ENCODE measurements at regions not wholly inside any gene's neighbourhood (a gene's known extent, or its start where the extent isn't known, plus 50 kb on each side); places are given as distances from the start of the nearest gene placed in this dataset.

- H3K4me3 ChIP-seq (ENCODE audit: insufficient read depth in 1 of 2, low read depth in 1 of 2, low read length in 2 of 2), result no peak overlapping the region
- H4K8ac ChIP-seq (ENCODE audit: low read length), result peak overlapping the region; percentile 35
- H3K23ac ChIP-seq (ENCODE audit: low read length in 2 of 2), result peak overlapping the region in 1 of 2 experiments; percentile 57
- peaks cover 9 to 10% of the 10 kb centered on the region in 2 experiments for H3K36me3 ChIP-seq (ENCODE audit: control insufficient read depth in 1 of 2, insufficient read depth in 2 of 2, low read depth in 1 of 2, low read length in 2 of 2)
- no peak overlapping the region for H2BK5ac ChIP-seq (ENCODE audit: low read depth, low read length, poor library complexity, severe bottlenecking)
- H2AFZ ChIP-seq (ENCODE audit: low read depth, low read length), result no peak overlapping the region
- DNase-seq, result no peak
- no peak overlapping the region for H3K27ac ChIP-seq (ENCODE audit: low read length, poor library complexity, severe bottlenecking)
- H3K9me3 ChIP-seq (ENCODE audit: control insufficient read depth, low read length), result no peaks in the 10 kb centered on the region
- H3K79me1 ChIP-seq (replicated peaks; ENCODE audit: low read length, poor library complexity, severe bottlenecking), result peaks cover 35% of the 10 kb centered on the region
- H3K9ac ChIP-seq (ENCODE audit: low read length), result no peak overlapping the region
- H3K4me1 ChIP-seq (ENCODE audit: control insufficient read depth, insufficient read depth, low read depth, low read length), result peaks cover 20% of the 10 kb centered on the region
- peak overlapping the region; percentile 48 for H4K91ac ChIP-seq (ENCODE audit: low read length)
- H3K18ac ChIP-seq (ENCODE audit: low read depth in 1 of 2, low read length in 2 of 2), result peak overlapping the region; percentile 68 to 81
- no peak overlapping the region for H2AK5ac ChIP-seq (ENCODE audit: low read length, severe bottlenecking)
- peak overlapping the region; percentile 21 for H2BK120ac ChIP-seq (ENCODE audit: low read depth, low read length)
- no peak overlapping the region for H3K4me2 ChIP-seq (ENCODE audit: low read length, poor library complexity, severe bottlenecking)
- H2BK12ac ChIP-seq (ENCODE audit: low read length in 2 of 2), result peak overlapping the region; percentile 94 to 97
- peak overlapping the region; percentile 20 to 65 for H3K4ac ChIP-seq (ENCODE audit: low read depth in 1 of 2, low read length in 2 of 2)
- H2BK15ac ChIP-seq (ENCODE audit: low read depth, poor library complexity, severe bottlenecking), result peak overlapping the region; percentile 0
- H3K27me3 ChIP-seq (ENCODE audit: control insufficient read depth in 1 of 2, insufficient read depth in 1 of 2, low read length in 2 of 2), result no peaks in the 10 kb centered on the region
- no peak overlapping the region for H3K14ac ChIP-seq (ENCODE audit: low read length in 2 of 2)
- WGBS, result 100% methylated on average over 3 of the region's 3 CpGs
Observed at GRCh38 chr1:201606096-201606495, 67.2 kb downstream of the NAV1 start.

- peak overlapping the region in 1 of 2 experiments; percentile 24 for H2BK12ac ChIP-seq (ENCODE audit: low read length in 2 of 2)
- no peaks in the 10 kb centered on the region for H3K27me3 ChIP-seq (ENCODE audit: control insufficient read depth in 1 of 2, insufficient read depth in 1 of 2, low read length in 2 of 2)
- H3K9ac ChIP-seq (ENCODE audit: low read length), result no peak overlapping the region
- peaks cover 38% of the 10 kb centered on the region for H3K79me1 ChIP-seq (replicated peaks; ENCODE audit: low read length, poor library complexity, severe bottlenecking)
- H3K4ac ChIP-seq (ENCODE audit: low read depth in 1 of 2, low read length in 2 of 2), result no peak overlapping the region
- no peak overlapping the region for H2AK5ac ChIP-seq (ENCODE audit: low read length, severe bottlenecking)
- H2BK120ac ChIP-seq (ENCODE audit: low read depth, low read length), result no peak overlapping the region
- H3K36me3 ChIP-seq (ENCODE audit: control insufficient read depth in 1 of 2, insufficient read depth in 2 of 2, low read depth in 1 of 2, low read length in 2 of 2), result peaks cover 9 to 10% of the 10 kb centered on the region in 2 experiments
- H2BK15ac ChIP-seq (ENCODE audit: low read depth, poor library complexity, severe bottlenecking), result no peak overlapping the region
- no peak overlapping the region for H3K4me2 ChIP-seq (ENCODE audit: low read length, poor library complexity, severe bottlenecking)
- no peak overlapping the region for H4K8ac ChIP-seq (ENCODE audit: low read length)
- H3K23ac ChIP-seq (ENCODE audit: low read length in 2 of 2), result no peak overlapping the region
- no peak overlapping the region for H3K4me3 ChIP-seq (ENCODE audit: insufficient read depth in 1 of 2, low read depth in 1 of 2, low read length in 2 of 2)
- no peak overlapping the region for H3K27ac ChIP-seq (ENCODE audit: low read length, poor library complexity, severe bottlenecking)
- no peaks in the 10 kb centered on the region for H3K9me3 ChIP-seq (ENCODE audit: control insufficient read depth, low read length)
- DNase-seq, result no peak
- peaks cover 19% of the 10 kb centered on the region for H3K4me1 ChIP-seq (ENCODE audit: control insufficient read depth, insufficient read depth, low read depth, low read length)
- H4K91ac ChIP-seq (ENCODE audit: low read length), result no peak overlapping the region
- no peak overlapping the region for H3K14ac ChIP-seq (ENCODE audit: low read length in 2 of 2)
- WGBS, result 83% methylated on average over 1 of the region's 1 CpG
- peak overlapping the region in 1 of 2 experiments; percentile 54 for H3K18ac ChIP-seq (ENCODE audit: low read depth in 1 of 2, low read length in 2 of 2)
- H2BK5ac ChIP-seq (ENCODE audit: low read depth, low read length, poor library complexity, severe bottlenecking), result no peak overlapping the region
- H2AFZ ChIP-seq (ENCODE audit: low read depth, low read length), result no peak overlapping the region
Observed at GRCh38 chr1:201606623-201607022, 67.7 kb downstream of the NAV1 start.

GRCh38 chr1:201608635-201609395 lies 69.9 kb downstream of the NAV1 start:
- H3K4me3 ChIP-seq (ENCODE audit: insufficient read depth in 1 of 2, low read depth in 1 of 2, low read length in 2 of 2), result no peak overlapping the region
- no peak overlapping the region for H2AFZ ChIP-seq (ENCODE audit: low read depth, low read length)
- H3K14ac ChIP-seq (ENCODE audit: low read length in 2 of 2), result peak overlapping the region in 1 of 2 experiments; percentile 74
- peak overlapping the region; percentile 29 for H4K8ac ChIP-seq (ENCODE audit: low read length)
- H3K27ac ChIP-seq (ENCODE audit: low read length, poor library complexity, severe bottlenecking), result no peak overlapping the region
- H2BK12ac ChIP-seq (ENCODE audit: low read length in 2 of 2), result peak overlapping the region; percentile 34 to 83
- H3K9ac ChIP-seq (ENCODE audit: low read length), result peak overlapping the region; percentile 42
- peak overlapping the region; percentile 65 for H4K91ac ChIP-seq (ENCODE audit: low read length)
- WGBS, result 91% methylated on average over 9 of the region's 11 CpGs
- H2BK15ac ChIP-seq (ENCODE audit: low read depth, poor library complexity, severe bottlenecking), result no peak overlapping the region
- H3K9me3 ChIP-seq (ENCODE audit: control insufficient read depth, low read length), result no peaks in the 10 kb centered on the region
- peaks cover 10 to 17% of the 10 kb centered on the region in 2 experiments for H3K36me3 ChIP-seq (ENCODE audit: control insufficient read depth in 1 of 2, insufficient read depth in 2 of 2, low read depth in 1 of 2, low read length in 2 of 2)
- no peak for DNase-seq
- H3K4ac ChIP-seq (ENCODE audit: low read depth in 1 of 2, low read length in 2 of 2), result peak overlapping the region; percentile 41 to 54
- H2BK120ac ChIP-seq (ENCODE audit: low read depth, low read length), result no peak overlapping the region
- peaks cover 44% of the 10 kb centered on the region for H3K79me1 ChIP-seq (replicated peaks; ENCODE audit: low read length, poor library complexity, severe bottlenecking)
- H3K27me3 ChIP-seq (ENCODE audit: control insufficient read depth in 1 of 2, insufficient read depth in 1 of 2, low read length in 2 of 2), result no peaks in the 10 kb centered on the region
- no peak overlapping the region for H3K23ac ChIP-seq (ENCODE audit: low read length in 2 of 2)
- H3K18ac ChIP-seq (ENCODE audit: low read depth in 1 of 2, low read length in 2 of 2), result peak overlapping the region; percentile 56 to 79
- H3K4me1 ChIP-seq (ENCODE audit: control insufficient read depth, insufficient read depth, low read depth, low read length), result peaks cover 12% of the 10 kb centered on the region
- H2BK5ac ChIP-seq (ENCODE audit: low read depth, low read length, poor library complexity, severe bottlenecking), result no peak overlapping the region
- no peak overlapping the region for H3K4me2 ChIP-seq (ENCODE audit: low read length, poor library complexity, severe bottlenecking)
- H2AK5ac ChIP-seq (ENCODE audit: low read length, severe bottlenecking), result no peak overlapping the region

GRCh38 chr1:201609661-201610318 lies 70.9 kb downstream of the NAV1 start:
- H2BK5ac ChIP-seq (ENCODE audit: low read depth, low read length, poor library complexity, severe bottlenecking), result no peak overlapping the region
- H3K79me1 ChIP-seq (replicated peaks; ENCODE audit: low read length, poor library complexity, severe bottlenecking), result peaks cover 47% of the 10 kb centered on the region
- H3K14ac ChIP-seq (ENCODE audit: low read length in 2 of 2), result no peak overlapping the region
- peak overlapping the region in 1 of 2 experiments; percentile 66 for H2BK12ac ChIP-seq (ENCODE audit: low read length in 2 of 2)
- no peak overlapping the region for H2BK120ac ChIP-seq (ENCODE audit: low read depth, low read length)
- H3K27me3 ChIP-seq (ENCODE audit: control insufficient read depth in 1 of 2, insufficient read depth in 1 of 2, low read length in 2 of 2), result no peaks in the 10 kb centered on the region
- H4K91ac ChIP-seq (ENCODE audit: low read length), result no peak overlapping the region
- no peak overlapping the region for H3K27ac ChIP-seq (ENCODE audit: low read length, poor library complexity, severe bottlenecking)
- H3K9ac ChIP-seq (ENCODE audit: low read length), result no peak overlapping the region
- no peak overlapping the region for H2AFZ ChIP-seq (ENCODE audit: low read depth, low read length)
- H2BK15ac ChIP-seq (ENCODE audit: low read depth, poor library complexity, severe bottlenecking), result no peak overlapping the region
- no peak for DNase-seq
- peaks cover 10 to 17% of the 10 kb centered on the region in 2 experiments for H3K36me3 ChIP-seq (ENCODE audit: control insufficient read depth in 1 of 2, insufficient read depth in 2 of 2, low read depth in 1 of 2, low read length in 2 of 2)
- H4K8ac ChIP-seq (ENCODE audit: low read length), result no peak overlapping the region
- H3K4me3 ChIP-seq (ENCODE audit: insufficient read depth in 1 of 2, low read depth in 1 of 2, low read length in 2 of 2), result no peak overlapping the region
- peaks cover 13% of the 10 kb centered on the region for H3K4me1 ChIP-seq (ENCODE audit: control insufficient read depth, insufficient read depth, low read depth, low read length)
- WGBS, result 87% methylated on average over 4 of the region's 5 CpGs
- H3K9me3 ChIP-seq (ENCODE audit: control insufficient read depth, low read length), result no peaks in the 10 kb centered on the region
- H3K18ac ChIP-seq (ENCODE audit: low read depth in 1 of 2, low read length in 2 of 2), result peak overlapping the region in 1 of 2 experiments; percentile 38
- no peak overlapping the region for H2AK5ac ChIP-seq (ENCODE audit: low read length, severe bottlenecking)
- H3K23ac ChIP-seq (ENCODE audit: low read length in 2 of 2), result no peak overlapping the region
- no peak overlapping the region for H3K4me2 ChIP-seq (ENCODE audit: low read length, poor library complexity, severe bottlenecking)
- H3K4ac ChIP-seq (ENCODE audit: low read depth in 1 of 2, low read length in 2 of 2), result peak overlapping the region in 1 of 2 experiments; percentile 5

All from mesenchymal stem cell (in vitro differentiated cells and primary cell).